ENCODE measurements at regions not wholly inside any gene's neighbourhood (a gene's known extent, or its start where the extent isn't known, plus 50 kb on each side); places are given as distances from the start of the nearest gene placed in this dataset.

GRCh38 chr10:131816157-131816775 lies 84.5 kb upstream of the PPP2R2D start:
- H3K4me1 Mint-ChIP-seq = peaks cover 12% of the 10 kb centered on the region
- H3K36me3 Mint-ChIP-seq (ENCODE audit: low read depth) = no peaks in the 10 kb centered on the region
- H3K4me3 Mint-ChIP-seq = no peak overlapping the region
- DNase-seq (ENCODE audit: low read depth, low spot score) = no peak
- no peaks in the 10 kb centered on the region for H3K9me3 Mint-ChIP-seq
- TF ChIP-seq CTCF (conservative IDR thresholded peaks at IDR 0.05) = no peak
- no peak overlapping the region for H3K27ac Mint-ChIP-seq (ENCODE audit: unreplicated experiment)
- H3K27me3 Mint-ChIP-seq (ENCODE audit: low read depth) = peaks cover 8% of the 10 kb centered on the region

- Mint-ChIP-seq H3K27me3 (ENCODE audit: low read depth) (peaks cover 8% of the 10 kb centered on the region), H3K36me3 (ENCODE audit: low read depth) (no peaks in the 10 kb centered on the region), H3K27ac (ENCODE audit: unreplicated experiment) (no peak overlapping the region), H3K9me3 (no peaks in the 10 kb centered on the region), H3K4me3 (no peak overlapping the region), H3K4me1 (peaks cover 12% of the 10 kb centered on the region)
- no peak for DNase-seq (ENCODE audit: low read depth, low spot score)
- no peak for TF ChIP-seq CTCF (conservative IDR thresholded peaks at IDR 0.05)
These were observed 83.7 kb upstream of the PPP2R2D start for GRCh38 chr10:131816941-131817700.

- Mint-ChIP-seq H3K4me1 (peaks cover 12% of the 10 kb centered on the region), H3K9me3 (no peaks in the 10 kb centered on the region), H3K27ac (ENCODE audit: unreplicated experiment) (no peak overlapping the region), H3K27me3 (ENCODE audit: low read depth) (peaks cover 8% of the 10 kb centered on the region), H3K4me3 (no peak overlapping the region), H3K36me3 (ENCODE audit: low read depth) (no peaks in the 10 kb centered on the region)
- no peak for TF ChIP-seq CTCF (conservative IDR thresholded peaks at IDR 0.05)
- DNase-seq (ENCODE audit: low read depth, low spot score) = no peak
These were observed 82.8 kb upstream of the PPP2R2D start for GRCh38 chr10:131817866-131818509.

GRCh38 chr10:131818510-131819234 lies 82.1 kb upstream of the PPP2R2D start:
- Mint-ChIP-seq H3K36me3 (ENCODE audit: low read depth) (no peaks in the 10 kb centered on the region), H3K27ac (ENCODE audit: unreplicated experiment) (no peak overlapping the region), H3K27me3 (ENCODE audit: low read depth) (peaks cover 8% of the 10 kb centered on the region), H3K4me3 (no peak overlapping the region), H3K9me3 (no peaks in the 10 kb centered on the region), H3K4me1 (peaks cover 7% of the 10 kb centered on the region)
- TF ChIP-seq CTCF (conservative IDR thresholded peaks at IDR 0.05) = no peak
- no peak for DNase-seq (ENCODE audit: low read depth, low spot score)

- no peaks in the 10 kb centered on the region for H3K9me3 Mint-ChIP-seq
- no peak for DNase-seq (ENCODE audit: low read depth, low spot score)
- H3K27me3 Mint-ChIP-seq (ENCODE audit: low read depth) = peaks cover 8% of the 10 kb centered on the region
- no peak overlapping the region for H3K27ac Mint-ChIP-seq (ENCODE audit: unreplicated experiment)
- TF ChIP-seq CTCF (conservative IDR thresholded peaks at IDR 0.05) = no peak
- no peak overlapping the region for H3K4me3 Mint-ChIP-seq
- peaks cover 4% of the 10 kb centered on the region for H3K4me1 Mint-ChIP-seq
- H3K36me3 Mint-ChIP-seq (ENCODE audit: low read depth) = no peaks in the 10 kb centered on the region
These were observed 81.4 kb upstream of the PPP2R2D start for GRCh38 chr10:131819241-131820072.

Data from neural crest cell (in vitro differentiated cells).